HEK293 (cell line): ENCODE measurements at regions not wholly inside any gene's neighbourhood (a gene's known extent, or its start where the extent isn't known, plus 50 kb on each side); places are given as distances from the start of the nearest gene placed in this dataset.

Experiments
- SCRT2 ChIP-seq: fragments of 450-650 bp; formaldehyde crosslinking; IDR thresholded peaks from 2 replicates; pipeline ENCODE4 v1.5.1; 2016; ENCODE audit warnings: missing biosample characterization, missing genetic modification characterization
- ZNF169 ChIP-seq: fragments of 450-650 bp; formaldehyde crosslinking; IDR thresholded peaks from 2 replicates; pipeline ENCODE4 v1.5.1; 2016; ENCODE audit warnings: missing biosample characterization, missing genetic modification characterization
- ZNF596 ChIP-seq: fragments of 450-650 bp; IDR thresholded peaks from 2 replicates; pipeline ENCODE4 v1.5.0; 2018; ENCODE audit warnings: missing biosample characterization, mild to moderate bottlenecking, missing genetic modification characterization, moderate library complexity
- TF ChIP-seq, protein P1 (sequence below): sonication (generic); formaldehyde crosslinking; IDR thresholded peaks from 2 replicates; pipeline ENCODE4 v1.8.1; 2022; ENCODE audit warnings: mild to moderate bottlenecking, moderate library complexity, missing genetic modification reagents
- TF ChIP-seq, protein P2 (sequence below): fragments of 450-650 bp; formaldehyde crosslinking; IDR thresholded peaks from 2 replicates; pipeline ENCODE4 v1.5.1; 2016; ENCODE audit warnings: missing biosample characterization, missing genetic modification characterization
- TF ChIP-seq, protein P3 (sequence below): fragments of 450-650 bp; formaldehyde crosslinking; conservative IDR thresholded peaks from 2 replicates; pipeline ENCODE4 v1.5.1; 2016; ENCODE audit warnings: low read depth, missing biosample characterization, missing genetic modification characterization
- TF ChIP-seq, protein P4 (sequence below): fragments of 450-650 bp; formaldehyde crosslinking; IDR thresholded peaks from 2 replicates; pipeline ENCODE4 v1.5.1; 2017; ENCODE audit warnings: missing biosample characterization, missing genetic modification characterization

DNA sequence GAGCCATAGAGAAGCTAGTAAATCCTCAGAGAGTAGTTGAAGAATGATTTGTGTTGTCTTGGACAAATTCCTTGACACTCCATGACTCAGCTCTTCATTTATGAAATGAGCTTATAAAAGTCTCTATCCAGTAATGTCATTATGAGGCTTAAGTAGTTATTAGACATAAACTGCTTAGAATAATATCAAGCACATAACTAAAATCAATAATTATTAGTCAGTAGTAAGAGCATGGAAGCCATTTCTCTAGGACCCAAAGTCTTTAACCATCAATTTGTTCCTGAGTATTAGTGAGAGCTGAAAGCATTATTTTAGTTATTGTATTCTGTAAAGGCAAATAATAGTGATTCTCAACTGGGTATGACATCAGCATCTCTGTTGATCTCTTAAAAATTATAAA lies 1140.2 kb downstream of the HACE1 start:
- TF ChIP-seq, protein P1, sequence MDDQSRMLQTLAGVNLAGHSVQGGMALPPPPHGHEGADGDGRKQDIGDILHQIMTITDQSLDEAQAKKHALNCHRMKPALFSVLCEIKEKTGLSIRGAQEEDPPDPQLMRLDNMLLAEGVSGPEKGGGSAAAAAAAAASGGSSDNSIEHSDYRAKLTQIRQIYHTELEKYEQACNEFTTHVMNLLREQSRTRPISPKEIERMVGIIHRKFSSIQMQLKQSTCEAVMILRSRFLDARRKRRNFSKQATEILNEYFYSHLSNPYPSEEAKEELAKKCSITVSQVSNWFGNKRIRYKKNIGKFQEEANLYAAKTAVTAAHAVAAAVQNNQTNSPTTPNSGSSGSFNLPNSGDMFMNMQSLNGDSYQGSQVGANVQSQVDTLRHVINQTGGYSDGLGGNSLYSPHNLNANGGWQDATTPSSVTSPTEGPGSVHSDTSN = no peak
- TF ChIP-seq ZNF169 = no peak
- TF ChIP-seq SCRT2 (tag by site-specific recombination) = no peak
- TF ChIP-seq, protein P2, sequence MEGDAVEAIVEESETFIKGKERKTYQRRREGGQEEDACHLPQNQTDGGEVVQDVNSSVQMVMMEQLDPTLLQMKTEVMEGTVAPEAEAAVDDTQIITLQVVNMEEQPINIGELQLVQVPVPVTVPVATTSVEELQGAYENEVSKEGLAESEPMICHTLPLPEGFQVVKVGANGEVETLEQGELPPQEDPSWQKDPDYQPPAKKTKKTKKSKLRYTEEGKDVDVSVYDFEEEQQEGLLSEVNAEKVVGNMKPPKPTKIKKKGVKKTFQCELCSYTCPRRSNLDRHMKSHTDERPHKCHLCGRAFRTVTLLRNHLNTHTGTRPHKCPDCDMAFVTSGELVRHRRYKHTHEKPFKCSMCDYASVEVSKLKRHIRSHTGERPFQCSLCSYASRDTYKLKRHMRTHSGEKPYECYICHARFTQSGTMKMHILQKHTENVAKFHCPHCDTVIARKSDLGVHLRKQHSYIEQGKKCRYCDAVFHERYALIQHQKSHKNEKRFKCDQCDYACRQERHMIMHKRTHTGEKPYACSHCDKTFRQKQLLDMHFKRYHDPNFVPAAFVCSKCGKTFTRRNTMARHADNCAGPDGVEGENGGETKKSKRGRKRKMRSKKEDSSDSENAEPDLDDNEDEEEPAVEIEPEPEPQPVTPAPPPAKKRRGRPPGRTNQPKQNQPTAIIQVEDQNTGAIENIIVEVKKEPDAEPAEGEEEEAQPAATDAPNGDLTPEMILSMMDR = no peak
- TF ChIP-seq, protein P3, sequence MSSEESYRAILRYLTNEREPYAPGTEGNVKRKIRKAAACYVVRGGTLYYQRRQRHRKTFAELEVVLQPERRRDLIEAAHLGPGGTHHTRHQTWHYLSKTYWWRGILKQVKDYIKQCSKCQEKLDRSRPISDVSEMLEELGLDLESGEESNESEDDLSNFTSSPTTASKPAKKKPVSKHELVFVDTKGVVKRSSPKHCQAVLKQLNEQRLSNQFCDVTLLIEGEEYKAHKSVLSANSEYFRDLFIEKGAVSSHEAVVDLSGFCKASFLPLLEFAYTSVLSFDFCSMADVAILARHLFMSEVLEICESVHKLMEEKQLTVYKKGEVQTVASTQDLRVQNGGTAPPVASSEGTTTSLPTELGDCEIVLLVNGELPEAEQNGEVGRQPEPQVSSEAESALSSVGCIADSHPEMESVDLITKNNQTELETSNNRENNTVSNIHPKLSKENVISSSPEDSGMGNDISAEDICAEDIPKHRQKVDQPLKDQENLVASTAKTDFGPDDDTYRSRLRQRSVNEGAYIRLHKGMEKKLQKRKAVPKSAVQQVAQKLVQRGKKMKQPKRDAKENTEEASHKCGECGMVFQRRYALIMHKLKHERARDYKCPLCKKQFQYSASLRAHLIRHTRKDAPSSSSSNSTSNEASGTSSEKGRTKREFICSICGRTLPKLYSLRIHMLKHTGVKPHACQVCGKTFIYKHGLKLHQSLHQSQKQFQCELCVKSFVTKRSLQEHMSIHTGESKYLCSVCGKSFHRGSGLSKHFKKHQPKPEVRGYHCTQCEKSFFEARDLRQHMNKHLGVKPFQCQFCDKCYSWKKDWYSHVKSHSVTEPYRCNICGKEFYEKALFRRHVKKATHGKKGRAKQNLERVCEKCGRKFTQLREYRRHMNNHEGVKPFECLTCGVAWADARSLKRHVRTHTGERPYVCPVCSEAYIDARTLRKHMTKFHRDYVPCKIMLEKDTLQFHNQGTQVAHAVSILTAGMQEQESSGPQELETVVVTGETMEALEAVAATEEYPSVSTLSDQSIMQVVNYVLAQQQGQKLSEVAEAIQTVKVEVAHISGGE (tag by site-specific recombination) = no peak
- TF ChIP-seq, protein P4, sequence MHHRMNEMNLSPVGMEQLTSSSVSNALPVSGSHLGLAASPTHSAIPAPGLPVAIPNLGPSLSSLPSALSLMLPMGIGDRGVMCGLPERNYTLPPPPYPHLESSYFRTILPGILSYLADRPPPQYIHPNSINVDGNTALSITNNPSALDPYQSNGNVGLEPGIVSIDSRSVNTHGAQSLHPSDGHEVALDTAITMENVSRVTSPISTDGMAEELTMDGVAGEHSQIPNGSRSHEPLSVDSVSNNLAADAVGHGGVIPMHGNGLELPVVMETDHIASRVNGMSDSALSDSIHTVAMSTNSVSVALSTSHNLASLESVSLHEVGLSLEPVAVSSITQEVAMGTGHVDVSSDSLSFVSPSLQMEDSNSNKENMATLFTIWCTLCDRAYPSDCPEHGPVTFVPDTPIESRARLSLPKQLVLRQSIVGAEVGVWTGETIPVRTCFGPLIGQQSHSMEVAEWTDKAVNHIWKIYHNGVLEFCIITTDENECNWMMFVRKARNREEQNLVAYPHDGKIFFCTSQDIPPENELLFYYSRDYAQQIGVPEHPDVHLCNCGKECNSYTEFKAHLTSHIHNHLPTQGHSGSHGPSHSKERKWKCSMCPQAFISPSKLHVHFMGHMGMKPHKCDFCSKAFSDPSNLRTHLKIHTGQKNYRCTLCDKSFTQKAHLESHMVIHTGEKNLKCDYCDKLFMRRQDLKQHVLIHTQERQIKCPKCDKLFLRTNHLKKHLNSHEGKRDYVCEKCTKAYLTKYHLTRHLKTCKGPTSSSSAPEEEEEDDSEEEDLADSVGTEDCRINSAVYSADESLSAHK (tag by site-specific recombination) = no peak
- no peak for TF ChIP-seq ZNF596 (tag by site-specific recombination)
